ENCODE measurements at regions not wholly inside any gene's neighbourhood (a gene's known extent, or its start where the extent isn't known, plus 50 kb on each side); places are given as distances from the start of the nearest gene placed in this dataset.
"Not testable (repeated sequence)": the region's sequence is repeated elsewhere in the genome, so short reads cannot be mapped to it uniquely, and the experiment has no call there.

DNA sequence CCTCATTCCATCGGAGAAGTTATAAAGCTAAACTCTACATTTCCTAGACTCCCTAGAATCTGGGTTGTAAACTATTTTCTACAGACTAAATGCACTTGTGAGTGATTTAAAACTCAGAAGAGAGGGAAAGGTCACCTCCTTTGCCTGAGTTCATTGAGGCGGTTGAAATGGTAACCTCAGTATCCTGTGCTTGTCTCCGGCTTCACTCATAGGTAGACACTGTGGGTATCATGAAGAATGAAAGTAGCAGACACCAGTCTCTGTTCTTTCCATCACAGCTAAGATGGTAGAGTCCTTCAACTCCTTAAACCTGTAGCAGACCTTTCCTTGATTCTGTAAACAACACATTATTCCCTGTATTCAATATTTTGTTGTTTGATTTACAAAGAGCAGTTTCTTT lies 291.3 kb upstream of the ANKRD50 start:
- 89 to 91% methylated on average over 3 of the region's 3 CpGs for WGBS, 2 donors
- no peak overlapping the region for H3K4me3 ChIP-seq (ENCODE audit: low read depth, poor library complexity, severe bottlenecking)
- DNase-seq (ENCODE audit: low spot score in 2 of 2): no peak
- intact Hi-C loops (cut with DNase I; ENCODE audit: low total_unique reads): no loop called here
- TF ChIP-seq, protein P1, sequence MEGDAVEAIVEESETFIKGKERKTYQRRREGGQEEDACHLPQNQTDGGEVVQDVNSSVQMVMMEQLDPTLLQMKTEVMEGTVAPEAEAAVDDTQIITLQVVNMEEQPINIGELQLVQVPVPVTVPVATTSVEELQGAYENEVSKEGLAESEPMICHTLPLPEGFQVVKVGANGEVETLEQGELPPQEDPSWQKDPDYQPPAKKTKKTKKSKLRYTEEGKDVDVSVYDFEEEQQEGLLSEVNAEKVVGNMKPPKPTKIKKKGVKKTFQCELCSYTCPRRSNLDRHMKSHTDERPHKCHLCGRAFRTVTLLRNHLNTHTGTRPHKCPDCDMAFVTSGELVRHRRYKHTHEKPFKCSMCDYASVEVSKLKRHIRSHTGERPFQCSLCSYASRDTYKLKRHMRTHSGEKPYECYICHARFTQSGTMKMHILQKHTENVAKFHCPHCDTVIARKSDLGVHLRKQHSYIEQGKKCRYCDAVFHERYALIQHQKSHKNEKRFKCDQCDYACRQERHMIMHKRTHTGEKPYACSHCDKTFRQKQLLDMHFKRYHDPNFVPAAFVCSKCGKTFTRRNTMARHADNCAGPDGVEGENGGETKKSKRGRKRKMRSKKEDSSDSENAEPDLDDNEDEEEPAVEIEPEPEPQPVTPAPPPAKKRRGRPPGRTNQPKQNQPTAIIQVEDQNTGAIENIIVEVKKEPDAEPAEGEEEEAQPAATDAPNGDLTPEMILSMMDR (IDR thresholded peaks at IDR 0.05): no peak
- no peak for TF ChIP-seq POLR2A (IDR thresholded peaks at IDR 0.05)

DNA sequence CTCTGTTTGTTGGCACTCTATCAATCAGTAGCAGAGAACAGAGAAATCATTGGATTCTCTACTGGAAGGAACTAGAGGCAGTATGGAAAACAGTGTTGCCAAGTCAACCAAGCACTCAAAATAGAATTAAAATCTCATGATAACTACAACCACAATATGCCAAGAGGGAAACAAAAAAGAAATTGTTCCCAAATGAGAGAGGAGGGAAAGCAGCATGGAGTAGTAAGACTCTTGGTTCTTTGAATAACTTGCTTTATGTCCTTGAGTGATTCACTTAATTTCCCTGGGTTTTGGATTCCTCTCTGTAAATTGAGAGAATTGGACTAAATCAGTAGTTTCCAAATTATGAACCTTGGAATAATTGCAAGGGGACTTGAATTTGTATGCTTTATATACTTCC lies 285.5 kb upstream of the ANKRD50 start:
- no peak overlapping the region for H3K4me3 ChIP-seq (ENCODE audit: low read depth, poor library complexity, severe bottlenecking)
- intact Hi-C loops (cut with DNase I; ENCODE audit: low total_unique reads): no loop called here
- TF ChIP-seq POLR2A (IDR thresholded peaks at IDR 0.05): no peak
- TF ChIP-seq, protein P1 (IDR thresholded peaks at IDR 0.05): no peak
- DNase-seq (ENCODE audit: low spot score in 2 of 2): no peak

DNA sequence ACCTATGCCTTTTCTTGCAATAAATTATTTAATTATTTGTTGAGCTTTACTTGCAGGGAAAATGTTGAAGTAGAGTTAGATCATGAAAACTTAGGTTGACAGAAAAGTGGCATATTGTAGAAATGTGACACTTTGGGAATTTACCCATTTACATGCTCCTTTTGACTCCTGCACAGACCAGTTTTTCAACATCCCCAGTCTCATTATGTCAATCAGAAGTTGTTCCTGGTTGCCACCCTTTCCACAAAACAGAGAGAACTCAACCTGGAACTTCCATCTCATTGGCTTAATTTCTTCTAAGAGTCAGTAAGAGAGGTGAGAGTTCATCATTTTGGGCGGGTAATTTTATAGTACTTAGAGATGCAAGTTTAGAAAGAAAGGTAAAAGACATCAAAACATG lies 284.6 kb upstream of the ANKRD50 start:
- WGBS, 2 donors: 63 to 80% methylated on average over 1 of the region's 1 CpG
- no peak for DNase-seq (ENCODE audit: low spot score in 2 of 2)
- intact Hi-C loops (cut with DNase I; ENCODE audit: low total_unique reads): no loop called here
- no peak overlapping the region for H3K4me3 ChIP-seq (ENCODE audit: low read depth, poor library complexity, severe bottlenecking)
- TF ChIP-seq, protein P1 (IDR thresholded peaks at IDR 0.05): no peak
- no peak for TF ChIP-seq POLR2A (IDR thresholded peaks at IDR 0.05)

DNA sequence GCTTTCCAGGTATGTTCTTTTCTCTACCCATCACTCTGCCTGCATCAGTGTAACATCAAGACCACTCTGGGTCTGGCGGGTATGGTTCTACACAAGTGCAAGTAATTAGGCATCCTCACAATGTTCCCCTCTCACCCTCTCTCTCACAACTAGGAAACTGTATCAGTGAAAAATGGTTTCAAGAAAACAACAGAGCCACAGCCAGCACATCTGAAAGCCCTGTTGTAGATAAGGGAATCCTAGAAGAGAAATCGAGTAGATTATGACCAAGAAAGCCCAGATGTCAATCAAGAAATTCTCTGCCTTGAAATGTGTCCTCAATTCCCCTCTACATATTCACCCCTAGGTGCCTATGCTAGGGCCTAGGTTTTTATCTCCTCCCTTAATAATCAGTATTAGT lies 281.3 kb upstream of the ANKRD50 start:
- no peak overlapping the region for H3K4me3 ChIP-seq (ENCODE audit: low read depth, poor library complexity, severe bottlenecking)
- WGBS, 2 donors: 91 to 100% methylated on average over 2 of the region's 2 CpGs
- TF ChIP-seq, protein P1 (IDR thresholded peaks at IDR 0.05): no peak
- TF ChIP-seq POLR2A (IDR thresholded peaks at IDR 0.05): no peak
- intact Hi-C loops (cut with DNase I; ENCODE audit: low total_unique reads): no loop called here
- no peak for DNase-seq (ENCODE audit: low spot score in 2 of 2)

DNA sequence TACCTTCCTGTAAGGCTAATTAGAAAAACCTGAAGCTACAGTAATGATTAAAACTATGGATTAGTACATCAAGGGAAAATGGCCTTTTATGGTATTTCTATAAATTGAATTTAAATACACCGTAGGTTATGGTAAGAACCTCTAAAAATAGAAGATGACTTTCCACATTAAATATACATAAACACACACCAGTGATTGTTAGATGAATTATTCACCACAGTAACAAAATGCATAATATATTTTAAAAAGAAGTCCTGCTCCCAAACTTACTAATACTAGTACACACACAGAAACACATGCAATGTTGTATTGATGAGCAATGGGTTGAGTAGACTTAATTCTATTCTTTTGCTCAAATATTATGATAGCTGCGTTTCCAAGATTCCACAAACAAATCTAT lies 277.9 kb upstream of the ANKRD50 start:
- no peak overlapping the region for H3K4me3 ChIP-seq (ENCODE audit: low read depth, poor library complexity, severe bottlenecking)
- no peak for TF ChIP-seq POLR2A (IDR thresholded peaks at IDR 0.05)
- TF ChIP-seq, protein P1 (IDR thresholded peaks at IDR 0.05): no peak
- DNase-seq (ENCODE audit: low spot score in 2 of 2): no peak
- whole genome bisulfite sequencing, 2 donors: 85 to 86% methylated on average over 2 of the region's 2 CpGs
- intact Hi-C loops (cut with DNase I; ENCODE audit: low total_unique reads): no loop called here

DNA sequence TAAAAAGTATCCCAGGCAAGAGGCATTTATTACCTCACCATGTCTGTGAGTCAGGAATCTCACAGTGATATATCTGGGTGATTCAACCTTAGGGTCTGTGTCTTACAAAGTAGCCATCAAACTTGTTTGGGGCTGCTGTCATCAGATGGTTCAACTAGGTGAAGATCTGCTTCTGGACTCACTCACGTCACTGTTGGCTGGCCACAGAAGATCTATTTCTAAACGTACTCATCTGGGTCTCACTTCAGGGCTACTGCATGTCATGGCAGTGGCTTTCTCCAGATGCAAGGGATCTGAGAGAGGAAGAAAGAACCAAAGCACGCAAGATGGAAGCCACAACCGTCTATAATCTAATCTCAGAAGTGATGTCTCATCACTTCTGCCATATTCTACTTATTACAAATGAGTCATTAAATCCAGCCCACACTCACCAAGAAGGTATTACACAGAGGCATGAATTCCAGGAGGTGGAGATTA lies 267.8 kb upstream of the ANKRD50 start:
- 79 to 82% methylated on average over 4 of the region's 4 CpGs for WGBS, 2 donors
- no peak for DNase-seq (ENCODE audit: low spot score in 2 of 2)
- TF ChIP-seq, protein P1 (IDR thresholded peaks at IDR 0.05): no peak
- no peak for TF ChIP-seq POLR2A (IDR thresholded peaks at IDR 0.05)
- intact Hi-C loops (cut with DNase I; ENCODE audit: low total_unique reads): no loop called here
- H3K4me3 ChIP-seq (ENCODE audit: low read depth, poor library complexity, severe bottlenecking): no peak overlapping the region

DNA sequence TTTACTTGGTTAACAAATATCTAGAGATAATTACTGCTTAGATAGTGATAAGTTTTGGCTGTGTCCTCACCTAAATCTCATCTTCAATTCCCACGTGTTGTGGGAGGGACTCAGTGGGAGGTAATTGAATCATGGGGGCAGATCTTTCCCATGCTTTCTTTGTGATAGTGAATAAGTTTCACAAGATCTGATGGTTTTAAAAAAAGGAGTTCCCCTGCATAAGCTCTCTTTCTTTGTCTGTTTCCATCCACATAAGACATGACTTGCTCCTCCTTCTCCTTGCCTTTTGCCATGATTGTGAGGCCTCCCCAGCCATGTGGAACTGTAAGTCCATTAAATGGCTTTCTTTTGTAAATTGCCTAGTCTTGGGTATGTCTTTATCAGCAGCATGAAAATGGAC lies 266.0 kb upstream of the ANKRD50 start:
- intact Hi-C loops (cut with DNase I; ENCODE audit: low total_unique reads): not testable (repeated sequence)
- 58 to 71% methylated on average over 1 of the region's 1 CpG for WGBS, 2 donors

More for the DNA sequence above, 266.0 kb upstream of the ANKRD50 start:
- not testable (repeated sequence) for DNase-seq (ENCODE audit: low spot score in 2 of 2); H3K4me3 ChIP-seq (ENCODE audit: low read depth, poor library complexity, severe bottlenecking)

Measured in lower leg skin (tissue), 4 donors.